ENCODE measurements at regions not wholly inside any gene's neighbourhood (a gene's known extent, or its start where the extent isn't known, plus 50 kb on each side); places are given as distances from the start of the nearest gene placed in this dataset.

DNA sequence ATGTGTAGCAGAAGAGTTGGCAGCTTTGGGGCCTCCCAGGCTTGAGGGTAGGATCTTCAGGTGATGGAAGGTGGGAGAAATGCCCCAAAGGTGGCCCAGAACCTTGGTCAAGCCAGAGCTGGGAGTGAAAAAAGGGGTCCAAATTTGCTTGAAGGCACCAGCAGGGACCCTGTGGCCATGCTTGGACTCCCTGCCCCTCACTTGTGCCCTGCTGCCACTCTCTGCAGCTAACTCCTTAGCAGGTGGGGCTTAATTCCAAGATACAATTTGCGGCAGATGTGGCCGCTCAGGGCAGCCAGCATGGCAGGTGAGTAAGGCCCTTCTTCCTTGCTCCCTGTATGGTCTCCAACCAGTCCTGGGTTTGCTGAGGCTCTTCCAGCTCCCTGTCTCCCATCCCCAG lies 51.3 kb upstream of the ADRA1D start:
- H3K4me1 Mint-ChIP-seq: no peaks in the 10 kb centered on the region
- no peak for DNase-seq
- peaks cover 12% of the 10 kb centered on the region for H3K27me3 Mint-ChIP-seq
- H3K27ac Mint-ChIP-seq: no peak overlapping the region
- H3K9me3 Mint-ChIP-seq: no peaks in the 10 kb centered on the region
- intact Hi-C loops (cut with micrococcal nuclease): no loop called here
- H3K4me3 Mint-ChIP-seq: no peak overlapping the region
- no peaks in the 10 kb centered on the region for H3K36me3 Mint-ChIP-seq (ENCODE audit: low read depth)

- Mint-ChIP-seq H3K9me3 (no peaks in the 10 kb centered on the region), H3K4me3 (no peak overlapping the region), H3K36me3 (ENCODE audit: low read depth) (no peaks in the 10 kb centered on the region), H3K27me3 (peaks cover 12% of the 10 kb centered on the region), H3K4me1 (no peaks in the 10 kb centered on the region), H3K27ac (no peak overlapping the region)
- intact Hi-C loops (cut with micrococcal nuclease): no loop called here
- no peak for DNase-seq
Measured at GRCh38 chr20:4299773-4300172, 50.7 kb upstream of the ADRA1D start.

DNA sequence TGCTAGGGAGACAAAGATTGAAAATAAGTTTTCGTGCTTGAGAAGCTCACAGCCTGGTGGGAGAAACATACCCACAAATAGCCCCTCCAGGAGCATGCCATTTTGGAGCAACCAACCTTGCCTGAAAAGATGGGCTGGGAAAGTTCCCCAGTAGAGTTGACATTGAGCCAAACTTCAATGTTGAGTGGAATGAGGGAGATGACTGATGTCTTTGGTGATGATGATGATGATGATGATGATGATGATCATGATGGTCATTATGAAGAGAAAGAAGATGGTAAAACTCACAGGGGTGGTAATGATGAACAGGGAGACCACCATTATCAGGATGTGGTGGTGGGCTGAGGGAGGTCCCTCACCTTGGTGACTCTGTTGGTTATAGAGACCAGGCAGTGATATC lies 50.1 kb upstream of the ADRA1D start:
- peaks cover 12% of the 10 kb centered on the region for H3K27me3 Mint-ChIP-seq
- no peak overlapping the region for H3K4me3 Mint-ChIP-seq
- no peaks in the 10 kb centered on the region for H3K36me3 Mint-ChIP-seq (ENCODE audit: low read depth)
- no peaks in the 10 kb centered on the region for H3K4me1 Mint-ChIP-seq
- no peaks in the 10 kb centered on the region for H3K9me3 Mint-ChIP-seq
- DNase-seq: no peak
- no peak overlapping the region for H3K27ac Mint-ChIP-seq
- intact Hi-C loops (cut with micrococcal nuclease): no loop called here

Measured in activated CD4-positive, alpha-beta T cell treated with anti-CD3 and anti-CD28 coated beads, Interleukin-2, amount 10 ng/mL, durations not matched to agents 24 days and 14 days (primary cell).